ENCODE measurements at regions not wholly inside any gene's neighbourhood (a gene's known extent, or its start where the extent isn't known, plus 50 kb on each side); places are given as distances from the start of the nearest gene placed in this dataset.

- in situ Hi-C loops (cut with MboI) = no loop called here
- no peak overlapping the region for H3K4me3 ChIP-seq
- no TSS peak for BruUV-seq (replicated peaks)
- DNase-seq (ENCODE audit: low read depth, low spot score) (no peak), FAIRE-seq (no peak), ATAC-seq (no peak)
- H3K9ac ChIP-seq (ENCODE audit: control insufficient read depth, insufficient read depth, low read length) = no peak overlapping the region
- POLR2A ChIA-PET = no interaction called here
- no peaks in the 10 kb centered on the region for H3K4me1 ChIP-seq (ENCODE audit: control insufficient read depth, insufficient read depth, low read length)
- intact Hi-C loops (cut with micrococcal nuclease; ENCODE audit: unreplicated experiment) = no loop called here
- H4K20me1 ChIP-seq (ENCODE audit: control insufficient read depth, insufficient read depth) = no peaks in the 10 kb centered on the region
- H3K9me3 ChIP-seq (replicated peaks; ENCODE audit: control insufficient read depth, insufficient read depth, low read length) = no peaks in the 10 kb centered on the region
- CTCF ChIA-PET = no interaction called here
- TF ChIP-seq FOS (IDR thresholded peaks at IDR 0.05; ENCODE audit: borderline replicate concordance, extremely low read depth, insufficient read length) (no peak), ZNF622 (IDR thresholded peaks at IDR 0.05) (no peak), POLR2AphosphoS2 (IDR thresholded peaks at IDR 0.05; ENCODE audit: low read depth, low read length) (no peak), KAT2A (conservative IDR thresholded peaks at IDR 0.05; ENCODE audit: control insufficient read depth, low read depth, low read length) (no peak), NFIC (IDR thresholded peaks at IDR 0.05; ENCODE audit: low read depth, low read length) (no peak), RUNX3 (IDR thresholded peaks at IDR 0.05; ENCODE audit: low read length) (no peak), ASH2L (IDR thresholded peaks at IDR 0.05; ENCODE audit: borderline replicate concordance, low read depth) (no peak), ELK1 (IDR thresholded peaks at IDR 0.05; ENCODE audit: low read depth, low read length) (no peak), SMAD1 (IDR thresholded peaks at IDR 0.05; ENCODE audit: low read depth, partially characterized antibody) (no peak), SIN3A (IDR thresholded peaks at IDR 0.05; ENCODE audit: low read depth, low read length) (no peak), ATF7 (IDR thresholded peaks at IDR 0.05; ENCODE audit: low read depth) (no peak), CEBPZ (IDR thresholded peaks at IDR 0.05; ENCODE audit: low read depth, low read length) (no peak), CBX3 (IDR thresholded peaks at IDR 0.05; ENCODE audit: borderline replicate concordance, low read depth) (no peak)
- RAD21 ChIA-PET (ENCODE audit: unreplicated experiment) = no interaction called here
- H3K36me3 ChIP-seq (ENCODE audit: control insufficient read depth in 2 of 2, insufficient read depth in 2 of 2, low read length in 1 of 2) = no peaks in the 10 kb centered on the region
- H2AFZ ChIP-seq (ENCODE audit: control insufficient read depth, low read depth, low read length) = no peak overlapping the region
- H3K27me3 ChIP-seq (replicated peaks in 1 of 2; ENCODE audit: control insufficient read depth in 2 of 2, insufficient read depth in 2 of 2, low read length in 1 of 2) = no peaks in the 10 kb centered on the region
- no peak overlapping the region for H3K4me2 ChIP-seq (ENCODE audit: control insufficient read depth, insufficient read depth)
- SMC1A ChIA-PET (ENCODE audit: uncharacterized antibody, unreplicated experiment) = no interaction called here
- H3K79me2 ChIP-seq (ENCODE audit: control insufficient read depth, insufficient read depth, low read length) = no peaks in the 10 kb centered on the region
- H3K27ac ChIP-seq (ENCODE audit: control insufficient read depth, insufficient read depth) = no peak overlapping the region
Measured at GRCh38 chr4:153887217-153887616, 98.3 kb upstream of the SFRP2 start.
